ENCODE measurements at regions not wholly inside any gene's neighbourhood (a gene's known extent, or its start where the extent isn't known, plus 50 kb on each side); places are given as distances from the start of the nearest gene placed in this dataset.

- Histone ChIP-seq H3K36me3 (no peaks in the 10 kb centered on the region), H3K4me3 (no peak overlapping the region), H3K4me1 (no peaks in the 10 kb centered on the region), H3K9me3 (no peaks in the 10 kb centered on the region), H3K27me3 (no peaks in the 10 kb centered on the region), H3K27ac (no peak overlapping the region)
- TF ChIP-seq CTCF (IDR thresholded peaks at IDR 0.05) = no peak
- no peak for DNase-seq (ENCODE audit: low spot score)
These were observed 194.6 kb downstream of the METTL4 start for GRCh38 chr18:2376707-2377106.

GRCh38 chr18:2380101-2380500, 191.2 kb downstream of the METTL4 start:
- no peaks in the 10 kb centered on the region for H3K9me3 ChIP-seq
- H3K27me3 ChIP-seq = no peaks in the 10 kb centered on the region
- no peak for TF ChIP-seq CTCF (IDR thresholded peaks at IDR 0.05)
- no peaks in the 10 kb centered on the region for H3K36me3 ChIP-seq
- no peak overlapping the region for H3K27ac ChIP-seq
- DNase-seq (ENCODE audit: low spot score) = no peak
- H3K4me3 ChIP-seq = no peak overlapping the region
- H3K4me1 ChIP-seq = no peaks in the 10 kb centered on the region

GRCh38 chr18:2381539-2381938, 189.8 kb downstream of the METTL4 start:
- no peak for TF ChIP-seq CTCF (IDR thresholded peaks at IDR 0.05)

GRCh38 chr18:2387588-2387987, 183.7 kb downstream of the METTL4 start:
- H3K9me3 ChIP-seq = peaks cover 0 to 19% of the 10 kb centered on the region in 2 donors
- H3K4me1 ChIP-seq = peaks cover 0 to 3% of the 10 kb centered on the region in 2 donors
- H3K4me3 ChIP-seq = no peak overlapping the region
- H3K27me3 ChIP-seq = no peaks in the 10 kb centered on the region
- no peak for TF ChIP-seq CTCF (IDR thresholded peaks at IDR 0.05)
- H3K27ac ChIP-seq = no peak overlapping the region
- DNase-seq (ENCODE audit: low spot score) = no peak
- no peaks in the 10 kb centered on the region for H3K36me3 ChIP-seq

More at GRCh38 chr18:2381539-2381938, 189.8 kb downstream of the METTL4 start:
- Histone ChIP-seq H3K27me3 (no peaks in the 10 kb centered on the region), H3K27ac (no peak overlapping the region), H3K9me3 (peaks cover 0 to 4% of the 10 kb centered on the region in 2 donors), H3K4me3 (no peak overlapping the region), H3K36me3 (no peaks in the 10 kb centered on the region), H3K4me1 (no peaks in the 10 kb centered on the region)
- DNase-seq (ENCODE audit: low spot score) = no peak

- H3K4me3 ChIP-seq = no peak overlapping the region
- peaks cover 0 to 19% of the 10 kb centered on the region in 2 donors for H3K9me3 ChIP-seq
- H3K36me3 ChIP-seq = no peaks in the 10 kb centered on the region
- H3K27me3 ChIP-seq = no peaks in the 10 kb centered on the region
- DNase-seq (ENCODE audit: low spot score) = no peak
- no peak for TF ChIP-seq CTCF (IDR thresholded peaks at IDR 0.05)
- no peak overlapping the region for H3K27ac ChIP-seq
- H3K4me1 ChIP-seq = peaks cover 0 to 3% of the 10 kb centered on the region in 2 donors
These were observed 181.1 kb downstream of the METTL4 start for GRCh38 chr18:2390158-2390557.

GRCh38 chr18:2391470-2391869, 179.8 kb downstream of the METTL4 start:
- no peak overlapping the region for H3K27ac ChIP-seq
- no peak for TF ChIP-seq CTCF (IDR thresholded peaks at IDR 0.05)
- no peaks in the 10 kb centered on the region for H3K27me3 ChIP-seq
- DNase-seq (ENCODE audit: low spot score) = no peak
- H3K4me3 ChIP-seq = no peak overlapping the region
- peaks cover 0 to 3% of the 10 kb centered on the region in 2 donors for H3K4me1 ChIP-seq
- no peaks in the 10 kb centered on the region for H3K36me3 ChIP-seq
- peaks cover 0 to 16% of the 10 kb centered on the region in 2 donors for H3K9me3 ChIP-seq
